Stimulated activated CD8-positive, alpha-beta memory T cell treated with anti-CD3 and anti-CD28 coated beads, Interleukin-2, amount 100 ng/mL, for 1 hour (primary cell): ENCODE measurements at regions not wholly inside any gene's neighbourhood (a gene's known extent, or its start where the extent isn't known, plus 50 kb on each side); places are given as distances from the start of the nearest gene placed in this dataset.
A peak's percentile ranks its signal among the peaks of the same experiment; 100 is the strongest.

Experiments
- DNase-seq, 2 donors: peaks; one replicate each; pipeline ENCODE4 v3.0.0-alpha.2; 2020; ENCODE audit warnings: low read depth in 2 of 2

- DNase-seq: no peak
These were observed 840.7 kb downstream of the FAM181B start for GRCh38 chr11:81892770-81893635.

- DNase-seq: no peak
These were observed 845.3 kb downstream of the FAM181B start for GRCh38 chr11:81888391-81888790.

- DNase-seq: no peak
These were observed 846.0 kb downstream of the FAM181B start for GRCh38 chr11:81887671-81888070.

GRCh38 chr11:81886406-81887075 is 847.1 kb downstream of the FAM181B start:
- DNase-seq: no peak

GRCh38 chr11:81874635-81875034 is 859.0 kb downstream of the FAM181B start:
- no peak for DNase-seq

- DNase-seq: no peak
These were observed 862.8 kb downstream of the FAM181B start for GRCh38 chr11:81870815-81871214.

- no peak for DNase-seq
These were observed 863.6 kb downstream of the FAM181B start for GRCh38 chr11:81870066-81870412.

GRCh38 chr11:81869351-81870065 is 864.2 kb downstream of the FAM181B start:
- peak; percentile 40 to 48 for DNase-seq

GRCh38 chr11:81866896-81867295 is 866.8 kb downstream of the FAM181B start:
- DNase-seq: no peak

GRCh38 chr11:81857386-81857785 is 876.3 kb downstream of the FAM181B start:
- no peak for DNase-seq

GRCh38 chr11:81853791-81854190 is 879.9 kb downstream of the FAM181B start:
- no peak for DNase-seq

- DNase-seq: no peak
These were observed 880.8 kb downstream of the FAM181B start for GRCh38 chr11:81852896-81853295.

- DNase-seq: no peak
These were observed 893.3 kb downstream of the FAM181B start for GRCh38 chr11:81840380-81840779.

- no peak for DNase-seq
These were observed 893.7 kb downstream of the FAM181B start for GRCh38 chr11:81839976-81840375.

- no peak for DNase-seq
These were observed 894.6 kb downstream of the FAM181B start for GRCh38 chr11:81839016-81839415.

- DNase-seq: no peak
These were observed 903.7 kb downstream of the FAM181B start for GRCh38 chr11:81829976-81830375.

GRCh38 chr11:81825346-81825745 is 908.3 kb downstream of the FAM181B start:
- DNase-seq: no peak

GRCh38 chr11:81819462-81819861 is 914.2 kb downstream of the FAM181B start:
- DNase-seq: no peak

- DNase-seq: no peak
These were observed 928.8 kb downstream of the FAM181B start for GRCh38 chr11:81804858-81805257.

GRCh38 chr11:81802591-81802990 is 931.1 kb downstream of the FAM181B start:
- DNase-seq: no peak

GRCh38 chr11:81792416-81792815 is 941.2 kb downstream of the FAM181B start:
- no peak for DNase-seq

- no peak for DNase-seq
These were observed 946.0 kb downstream of the FAM181B start for GRCh38 chr11:81787584-81788049.
